C4-2B (cell line): ENCODE measurements at regions not wholly inside any gene's neighbourhood (a gene's known extent, or its start where the extent isn't known, plus 50 kb on each side); places are given as distances from the start of the nearest gene placed in this dataset.

Experiments
- H3K27ac ChIP-seq: fragments of 450-650 bp; 2 replicates; pipeline ENCODE4 v1.5.1; 2017
- ZFX ChIP-seq: fragments of 450-650 bp; IDR thresholded peaks from 2 replicates; pipeline ENCODE4 v1.6.1; 2017
- TF ChIP-seq, protein P1 (sequence below): fragments of 450-650 bp; conservative IDR thresholded peaks from 2 replicates; pipeline ENCODE4 v1.5.1; 2017; ENCODE audit warnings: mild to moderate bottlenecking

DNA sequence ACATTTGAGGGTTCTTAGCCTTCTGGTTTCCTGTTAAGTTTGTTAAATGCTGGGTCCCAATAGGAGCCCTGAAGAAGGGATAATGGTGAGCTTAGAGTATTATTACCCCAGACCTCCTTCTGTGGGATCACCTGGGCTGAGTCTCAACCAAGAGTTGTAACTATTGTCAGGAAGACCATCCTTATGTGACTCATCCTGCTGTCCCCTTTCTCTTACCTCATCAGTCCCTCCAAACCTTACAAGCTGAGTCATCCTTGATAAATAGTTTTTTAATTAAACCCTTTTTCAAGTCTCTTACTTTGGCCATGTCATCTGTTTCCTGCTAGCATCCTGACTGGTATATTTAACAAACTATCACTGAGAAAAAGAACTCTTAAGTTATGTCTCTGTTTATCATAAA lies 502.8 kb downstream of the LRRC70 start:
- no peak overlapping the region for H3K27ac ChIP-seq
- TF ChIP-seq ZFX = no peak
- TF ChIP-seq, protein P1, sequence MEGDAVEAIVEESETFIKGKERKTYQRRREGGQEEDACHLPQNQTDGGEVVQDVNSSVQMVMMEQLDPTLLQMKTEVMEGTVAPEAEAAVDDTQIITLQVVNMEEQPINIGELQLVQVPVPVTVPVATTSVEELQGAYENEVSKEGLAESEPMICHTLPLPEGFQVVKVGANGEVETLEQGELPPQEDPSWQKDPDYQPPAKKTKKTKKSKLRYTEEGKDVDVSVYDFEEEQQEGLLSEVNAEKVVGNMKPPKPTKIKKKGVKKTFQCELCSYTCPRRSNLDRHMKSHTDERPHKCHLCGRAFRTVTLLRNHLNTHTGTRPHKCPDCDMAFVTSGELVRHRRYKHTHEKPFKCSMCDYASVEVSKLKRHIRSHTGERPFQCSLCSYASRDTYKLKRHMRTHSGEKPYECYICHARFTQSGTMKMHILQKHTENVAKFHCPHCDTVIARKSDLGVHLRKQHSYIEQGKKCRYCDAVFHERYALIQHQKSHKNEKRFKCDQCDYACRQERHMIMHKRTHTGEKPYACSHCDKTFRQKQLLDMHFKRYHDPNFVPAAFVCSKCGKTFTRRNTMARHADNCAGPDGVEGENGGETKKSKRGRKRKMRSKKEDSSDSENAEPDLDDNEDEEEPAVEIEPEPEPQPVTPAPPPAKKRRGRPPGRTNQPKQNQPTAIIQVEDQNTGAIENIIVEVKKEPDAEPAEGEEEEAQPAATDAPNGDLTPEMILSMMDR = no peak

- H3K27ac ChIP-seq = no peak overlapping the region
- TF ChIP-seq, protein P1 = no peak
- TF ChIP-seq ZFX = no peak
Measured at GRCh38 chr5:63070001-63070400, 491.4 kb downstream of the LRRC70 start.

DNA sequence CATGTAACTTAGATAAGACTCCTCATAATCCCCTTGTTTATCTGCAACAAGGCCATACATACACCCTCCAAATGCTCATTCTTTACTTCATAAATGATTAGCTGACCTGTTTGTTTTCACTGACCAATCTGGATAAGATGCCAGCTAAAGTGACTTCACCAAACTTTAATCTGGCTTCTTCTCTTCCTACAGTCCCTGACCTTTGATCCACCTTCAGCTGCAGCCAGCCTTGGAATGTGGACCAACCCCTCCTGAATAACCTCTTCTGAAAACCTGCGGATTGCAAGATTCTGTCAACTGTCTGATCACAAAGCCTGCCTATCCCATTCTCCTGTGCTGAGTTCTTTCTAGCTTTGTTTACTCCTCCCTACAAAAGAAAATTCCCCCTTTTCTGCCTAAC lies 476.8 kb downstream of the LRRC70 start:
- TF ChIP-seq ZFX = no peak
- TF ChIP-seq, protein P1 = no peak
- no peak overlapping the region for H3K27ac ChIP-seq

GRCh38 chr5:63053019-63053638 lies 474.5 kb downstream of the LRRC70 start:
- no peak overlapping the region for H3K27ac ChIP-seq
- TF ChIP-seq, protein P1 = no peak
- no peak for TF ChIP-seq ZFX

DNA sequence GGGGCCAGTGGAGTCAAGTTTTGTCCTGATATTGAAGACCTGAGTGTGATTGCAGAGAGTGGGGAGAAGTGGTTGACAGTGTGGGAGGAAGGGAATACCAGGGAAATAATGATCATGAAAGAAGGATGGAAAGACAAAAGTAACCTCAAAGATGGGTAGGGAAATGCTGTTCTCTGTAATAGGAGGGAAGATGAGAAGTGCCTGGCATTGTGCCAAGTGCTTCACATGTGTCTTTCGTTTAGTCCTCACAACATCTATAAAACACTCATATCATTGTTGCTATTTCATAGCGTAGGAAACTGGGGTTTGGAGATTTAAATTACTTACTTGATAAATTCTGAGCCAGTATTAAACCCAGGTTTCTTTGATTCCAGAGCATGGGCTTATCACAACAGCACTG lies 472.3 kb downstream of the LRRC70 start:
- H3K27ac ChIP-seq = no peak overlapping the region
- TF ChIP-seq, protein P1 = no peak
- TF ChIP-seq ZFX = no peak

DNA sequence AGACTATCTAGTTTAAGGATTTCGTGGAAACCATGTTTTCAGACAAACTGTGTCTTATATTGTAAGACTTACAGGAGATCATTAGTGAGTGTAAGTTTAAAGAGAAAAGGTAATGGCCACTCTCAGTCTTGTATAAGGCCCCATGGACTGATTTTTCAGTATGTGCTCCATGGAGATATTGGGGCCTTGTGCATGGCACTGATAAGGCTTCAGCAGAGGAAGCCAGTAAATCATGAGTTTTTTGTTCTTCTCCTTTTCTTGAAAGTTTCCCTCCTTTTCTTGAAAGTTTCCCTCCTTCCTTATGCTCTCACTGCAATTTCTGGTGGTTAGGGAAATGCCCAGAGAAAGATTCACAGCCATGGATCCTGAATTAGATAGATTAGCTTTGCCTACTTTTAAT lies 471.3 kb downstream of the LRRC70 start:
- no peak overlapping the region for H3K27ac ChIP-seq
- TF ChIP-seq, protein P1 = no peak
- no peak for TF ChIP-seq ZFX

- H3K27ac ChIP-seq = no peak overlapping the region
- TF ChIP-seq, protein P1 = no peak
- no peak for TF ChIP-seq ZFX
Measured at GRCh38 chr5:63043792-63044191, 465.2 kb downstream of the LRRC70 start.
